ENCODE measurements at regions not wholly inside any gene's neighbourhood (a gene's known extent, or its start where the extent isn't known, plus 50 kb on each side); places are given as distances from the start of the nearest gene placed in this dataset.

GRCh38 chr6:109263873-109264700 is 118.2 kb downstream of the CD164 start:
- no peak for TF ChIP-seq CTCF (IDR thresholded peaks at IDR 0.05; ENCODE audit: poor library complexity, severe bottlenecking)
- no peak for TF ChIP-seq MXI1 (conservative IDR thresholded peaks at IDR 0.05; ENCODE audit: poor library complexity, severe bottlenecking)
- no peak for TF ChIP-seq REST (IDR thresholded peaks at IDR 0.05; ENCODE audit: borderline replicate concordance)
- no peak for TF ChIP-seq SMC3 (conservative IDR thresholded peaks at IDR 0.05; ENCODE audit: poor library complexity)
- TF ChIP-seq EZH2 (IDR thresholded peaks at IDR 0.05; ENCODE audit: borderline replicate concordance, insufficient read depth, low read length, poor library complexity, severe bottlenecking): no peak

Data from neural cell (in vitro differentiated cells).